ENCODE measurements at regions not wholly inside any gene's neighbourhood (a gene's known extent, or its start where the extent isn't known, plus 50 kb on each side); places are given as distances from the start of the nearest gene placed in this dataset.

DNA sequence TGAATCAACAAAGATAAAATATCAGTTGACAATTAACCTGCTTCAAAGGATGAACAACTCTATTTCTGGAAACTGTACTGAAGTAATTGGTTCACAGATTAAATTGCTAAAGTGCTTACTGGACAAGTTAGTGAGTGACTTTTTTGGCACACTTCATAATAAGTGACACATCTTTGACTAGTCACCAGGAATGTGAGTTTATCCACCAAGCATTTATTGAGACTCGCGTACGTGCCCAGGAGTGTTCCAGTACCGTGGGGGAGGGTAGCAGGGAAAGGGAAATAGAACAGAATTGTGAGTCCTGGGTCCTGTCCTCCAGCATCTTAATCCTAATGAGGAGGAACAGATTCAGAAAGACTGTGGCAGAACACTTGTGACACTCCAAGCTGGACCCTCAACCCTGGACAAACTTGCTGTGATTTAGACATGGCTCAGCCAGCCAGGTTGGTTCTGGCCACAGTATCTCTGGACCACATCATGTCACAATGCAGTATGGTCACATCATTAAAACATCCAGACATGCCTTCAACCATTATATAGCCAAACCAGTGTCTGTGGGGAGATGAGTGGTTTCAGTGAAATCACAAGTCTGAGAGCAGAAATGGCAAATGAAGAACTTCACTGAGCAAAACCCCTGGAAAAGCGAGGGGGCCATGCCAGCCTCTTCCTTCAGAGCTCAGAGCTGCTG, 623.1 kb downstream of the BNC2 start:
- no peak for DNase-seq

DNA sequence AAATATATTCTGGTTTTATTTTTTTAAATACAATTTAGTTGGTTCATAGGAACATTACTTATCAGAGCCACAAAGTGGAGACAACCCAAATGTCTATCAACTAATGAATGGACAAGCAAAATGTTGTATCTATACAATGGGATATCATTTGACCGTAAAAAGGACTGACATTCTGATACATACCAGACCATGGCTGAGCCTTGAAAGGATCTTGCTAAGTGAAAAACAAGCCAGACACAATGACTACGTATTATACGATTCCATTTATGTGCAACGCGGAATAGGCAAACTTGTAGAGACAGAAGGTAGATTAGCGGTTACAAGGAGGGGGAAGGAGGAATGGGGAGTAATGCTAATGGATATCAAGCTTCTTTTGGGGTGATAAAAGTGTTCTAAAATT, 621.6 kb downstream of the BNC2 start:
- no peak for DNase-seq

DNA sequence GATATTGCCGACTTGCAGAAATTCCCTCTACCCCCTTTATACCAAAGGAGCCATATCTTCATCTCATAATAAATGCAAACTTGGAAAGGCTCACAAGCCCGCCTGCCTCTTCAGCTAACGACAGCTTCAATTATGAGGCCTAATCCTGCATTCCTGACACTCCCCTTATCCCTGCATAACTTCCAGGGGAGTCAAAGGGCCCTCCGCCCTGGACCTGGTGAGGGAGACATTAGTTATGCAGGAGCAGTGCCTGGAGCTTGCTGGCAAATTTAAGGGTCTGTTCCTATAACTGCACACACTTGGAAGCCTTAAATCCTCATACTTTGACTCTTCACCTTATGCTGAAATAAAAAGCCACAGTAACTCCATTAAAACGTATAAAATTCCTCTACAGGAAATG, 617.9 kb downstream of the BNC2 start:
- DNase-seq, result no peak

DNA sequence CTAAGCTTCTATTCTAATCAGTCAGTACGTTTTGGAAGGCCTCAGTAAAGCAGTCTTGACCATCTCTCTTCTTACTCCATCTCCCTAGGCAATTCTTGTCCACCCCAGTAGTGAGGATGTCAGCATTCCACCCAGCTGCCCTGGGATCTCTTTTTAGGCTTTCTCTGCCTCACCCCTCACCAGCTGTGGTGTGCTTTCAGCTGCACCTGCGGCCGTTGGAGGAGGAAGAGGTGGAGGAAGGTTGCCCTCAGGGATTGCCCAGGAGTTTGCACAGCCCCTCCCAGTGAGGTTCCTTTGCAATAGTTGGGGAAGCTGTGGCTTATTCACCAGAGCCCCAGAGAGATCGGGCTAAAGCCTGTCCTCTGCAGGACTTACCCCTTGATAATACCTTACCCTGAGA, 615.8 kb downstream of the BNC2 start:
- DNase-seq, result no peak

DNA sequence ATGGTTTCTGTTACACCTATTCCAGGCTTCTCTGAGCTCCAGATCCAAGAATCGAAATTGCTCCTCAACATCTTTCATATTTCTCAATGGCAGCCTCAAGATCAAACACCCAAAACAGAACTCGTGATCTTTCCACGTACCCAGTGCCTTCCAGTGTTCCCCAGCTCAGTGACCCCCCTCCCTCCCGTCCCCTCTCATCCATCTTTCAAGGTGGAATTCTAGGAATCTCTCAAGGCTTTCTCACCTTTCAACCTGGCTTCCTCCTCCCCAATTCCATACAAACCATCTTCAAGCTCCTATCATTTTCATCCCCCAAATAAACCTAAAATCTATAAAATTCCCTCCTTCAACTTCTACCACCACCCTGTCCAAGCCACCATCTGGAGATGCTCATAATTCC, 615.3 kb downstream of the BNC2 start:
- no peak for DNase-seq

DNA sequence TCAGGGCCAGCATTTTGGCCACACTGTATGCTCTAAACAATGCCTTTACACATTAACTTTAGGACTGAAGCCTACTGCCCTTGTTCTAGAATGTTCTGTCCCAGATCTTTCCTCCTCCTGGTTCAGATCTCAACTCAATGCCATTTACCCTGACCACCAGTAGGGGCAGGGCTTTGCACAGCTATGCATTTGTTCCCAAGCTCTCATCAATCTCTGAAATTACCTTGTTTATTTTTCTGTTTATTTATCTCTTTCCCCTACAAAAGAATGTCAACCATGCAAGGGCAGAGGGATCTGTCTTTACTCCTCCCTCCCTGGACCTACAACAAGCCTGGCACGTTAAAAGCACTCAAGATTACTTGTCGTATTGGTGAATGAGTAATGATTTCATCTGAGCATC, 612.9 kb downstream of the BNC2 start:
- DNase-seq, result no peak

DNA sequence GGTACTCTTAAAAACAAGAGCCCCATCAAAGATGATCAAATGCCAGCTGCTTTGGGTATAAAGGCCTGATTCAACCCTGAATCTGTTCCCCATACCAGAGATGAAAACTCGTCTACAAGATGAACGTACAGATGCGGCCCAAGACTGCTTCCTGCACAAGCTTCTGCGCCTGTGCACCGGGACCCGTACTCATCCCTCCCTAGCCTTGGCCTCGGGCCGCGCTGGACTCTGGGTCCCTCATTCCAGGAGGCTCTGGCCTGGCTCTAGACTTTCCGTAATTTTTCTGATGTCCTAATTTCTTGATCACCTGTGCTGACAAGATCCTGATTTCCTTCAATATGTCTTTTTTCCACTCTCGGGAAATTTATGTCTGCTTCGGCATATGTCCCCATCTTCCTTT, 612.3 kb downstream of the BNC2 start:
- DNase-seq, result no peak

DNA sequence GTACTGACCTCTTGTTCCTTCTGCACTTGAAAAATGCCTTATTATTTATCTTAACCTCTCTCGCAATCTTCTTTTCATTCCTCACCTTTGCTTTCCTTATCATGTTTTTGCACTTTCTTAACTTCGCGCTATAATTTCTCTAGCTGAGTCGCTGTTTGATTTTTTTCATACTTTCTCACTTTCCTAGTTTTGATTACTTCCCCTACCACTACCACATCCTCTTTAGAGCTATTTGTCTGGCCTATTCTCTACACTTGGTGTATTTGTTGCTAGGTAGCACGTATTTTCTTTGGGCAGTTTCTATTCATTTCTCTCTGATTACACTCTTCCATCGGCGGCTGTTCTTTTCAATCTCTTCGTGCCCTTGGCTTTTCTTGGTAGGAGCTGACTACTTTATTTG, 611.8 kb downstream of the BNC2 start:
- DNase-seq, result no peak

DNA sequence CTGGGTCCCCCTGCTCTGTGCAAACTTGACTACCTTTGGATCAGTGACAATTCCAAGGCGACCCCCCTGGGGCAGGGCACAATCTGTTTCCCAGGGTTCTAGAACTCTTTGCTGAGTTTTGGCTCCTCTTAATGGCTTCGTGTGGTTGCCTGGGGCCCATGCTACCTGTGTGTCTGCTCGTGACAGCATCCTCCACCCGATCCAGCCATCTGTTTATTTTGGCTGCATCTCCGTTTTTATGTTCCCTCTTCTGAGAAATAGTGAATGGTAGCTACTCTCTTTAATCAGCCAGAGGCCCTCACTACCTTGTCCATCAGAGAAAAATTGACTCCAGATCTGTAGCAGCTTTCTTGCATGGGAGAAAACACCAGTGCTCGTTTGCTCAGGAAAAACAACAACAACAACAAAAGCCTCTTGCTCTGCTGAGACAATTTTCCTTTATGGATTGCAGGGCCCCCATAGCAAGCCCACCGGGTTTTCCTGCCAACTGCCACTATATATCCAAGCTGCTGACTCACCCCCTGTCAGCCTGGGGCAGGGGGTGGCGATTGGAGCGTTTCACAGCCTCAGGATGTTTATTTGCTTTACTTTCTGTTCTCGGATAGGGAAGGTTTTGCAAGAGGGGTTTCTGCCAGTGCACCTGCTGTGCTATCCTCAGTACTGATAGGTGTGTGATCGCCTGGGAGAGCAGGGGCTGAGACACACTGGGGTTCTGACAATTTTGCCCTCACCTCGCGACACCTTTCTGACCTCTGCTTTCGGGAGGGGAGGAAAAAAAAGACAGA, 607.8 kb downstream of the BNC2 start:
- peak; percentile 79 for DNase-seq

DNA sequence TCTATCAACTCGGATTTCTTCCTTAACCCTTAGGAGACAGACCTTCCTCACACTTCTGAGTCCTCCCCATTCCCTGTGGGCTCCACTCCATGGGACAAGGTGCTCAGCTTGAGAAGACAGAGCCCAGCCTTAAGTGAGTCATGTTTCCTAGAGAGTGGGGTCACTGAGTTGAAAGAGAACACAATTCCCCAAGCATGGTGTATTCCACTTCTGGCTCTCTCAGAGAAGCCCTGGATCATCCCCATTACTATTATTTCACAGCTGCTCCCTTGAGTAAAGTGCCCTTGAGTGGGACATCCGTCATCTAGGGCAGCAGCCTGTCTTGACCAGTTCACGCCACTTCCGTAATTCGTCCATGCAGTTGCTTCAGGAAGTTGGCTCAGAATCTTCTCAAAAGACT, 604.8 kb downstream of the BNC2 start:
- DNase-seq, result no peak

DNA sequence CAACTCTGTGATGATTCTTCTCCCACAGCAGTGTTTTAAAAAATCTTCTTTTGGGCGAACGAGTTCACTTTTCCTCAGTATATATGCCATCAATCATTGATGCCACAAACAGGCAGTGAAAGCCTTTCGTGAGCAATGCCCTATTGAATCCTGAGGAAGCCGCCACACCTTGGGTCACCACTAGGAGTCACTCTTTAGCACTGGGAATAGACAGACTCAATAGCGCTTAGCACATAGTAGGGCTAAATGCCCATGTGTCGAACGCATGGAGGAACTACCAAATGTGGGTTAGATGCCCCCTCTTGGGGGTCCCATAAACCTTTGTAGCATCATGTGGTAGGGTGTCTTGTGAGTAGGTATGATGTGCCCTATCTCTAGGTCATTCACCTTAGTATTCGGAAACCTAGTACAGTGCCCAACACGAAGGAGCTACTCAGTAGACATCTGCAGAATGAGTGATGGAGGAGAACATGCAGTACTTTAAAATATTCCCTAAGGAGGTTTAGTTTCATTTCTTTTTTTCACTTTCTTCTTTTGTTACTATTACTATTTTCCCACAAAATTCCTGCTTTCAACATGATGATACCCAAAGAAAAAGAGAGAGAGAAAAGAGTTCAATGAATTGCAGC, 603.7 kb downstream of the BNC2 start:
- DNase-seq, result no peak

DNA sequence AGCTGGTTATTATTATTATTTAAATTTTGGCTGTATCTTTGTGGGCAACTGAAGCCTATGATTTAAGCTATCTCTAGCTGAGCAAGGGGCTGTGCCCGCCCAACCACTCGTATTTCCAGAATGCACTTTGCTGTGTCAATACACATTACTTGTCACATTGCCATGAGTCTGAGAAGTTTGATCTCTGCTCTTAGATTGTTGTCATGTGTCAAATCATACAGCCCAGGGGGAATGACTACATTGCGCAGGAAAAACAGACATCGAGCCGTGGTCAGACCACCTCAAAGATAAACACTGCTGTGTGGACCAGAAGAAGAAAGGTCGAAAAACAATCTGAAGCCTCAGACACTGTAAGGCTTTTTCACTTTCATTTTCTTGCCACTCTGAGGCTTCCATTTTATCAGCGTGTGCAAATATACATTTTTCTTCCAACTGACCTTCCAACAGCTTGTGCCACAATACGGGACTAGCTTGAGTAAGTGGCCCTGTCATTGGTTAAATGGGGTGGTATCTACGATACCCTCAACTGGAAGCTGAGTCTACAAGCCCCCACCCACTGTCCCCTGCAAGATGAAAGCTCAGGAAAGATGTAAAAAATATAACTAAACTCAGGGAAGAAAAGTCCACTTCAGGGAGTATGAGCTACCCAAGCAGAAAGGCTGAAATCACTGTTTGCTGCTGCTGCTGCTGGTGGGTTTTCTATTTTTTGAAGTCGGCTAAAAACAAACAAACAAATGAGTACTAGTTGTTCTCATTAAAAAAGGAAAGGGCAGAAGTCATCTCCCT, 603.0 kb downstream of the BNC2 start:
- DNase-seq, result no peak

DNA sequence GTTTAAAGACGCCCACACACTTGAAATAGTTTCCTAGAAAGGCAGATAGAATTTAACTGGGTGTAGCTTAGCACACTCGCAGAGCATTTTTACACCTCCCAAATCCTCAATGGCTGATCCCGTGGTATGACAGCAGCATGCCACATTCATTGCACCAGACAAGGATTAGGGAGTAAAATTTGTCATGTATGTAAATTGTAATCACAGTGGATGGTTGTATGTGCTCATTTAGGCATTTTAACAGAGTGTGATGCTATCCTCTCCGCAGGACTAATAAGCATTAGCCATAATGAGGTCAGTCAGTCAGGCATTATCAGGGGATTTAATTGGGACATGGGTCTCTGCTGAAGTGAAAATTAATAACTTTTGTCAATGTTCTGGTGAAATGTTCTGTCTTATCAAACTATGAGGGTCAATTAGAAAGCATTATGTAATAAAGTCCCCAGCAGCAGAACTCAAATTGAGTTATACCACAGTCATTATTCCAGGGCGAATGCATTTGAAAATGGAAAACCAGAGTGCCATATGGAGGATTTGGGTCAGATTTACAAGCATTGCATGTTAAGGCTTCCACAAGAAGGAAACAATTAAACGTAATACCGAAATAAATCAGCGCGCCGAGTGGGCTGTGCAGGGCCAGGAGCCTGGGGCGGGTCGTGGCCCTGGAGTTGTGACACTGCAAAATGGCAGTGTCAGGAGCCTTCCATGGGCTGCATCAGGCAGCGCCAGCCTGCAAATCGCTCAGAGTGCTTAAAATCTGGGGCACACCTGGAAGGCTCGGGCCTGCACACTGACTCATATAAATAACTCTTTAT, 602.2 kb downstream of the BNC2 start:
- no peak for DNase-seq

DNA sequence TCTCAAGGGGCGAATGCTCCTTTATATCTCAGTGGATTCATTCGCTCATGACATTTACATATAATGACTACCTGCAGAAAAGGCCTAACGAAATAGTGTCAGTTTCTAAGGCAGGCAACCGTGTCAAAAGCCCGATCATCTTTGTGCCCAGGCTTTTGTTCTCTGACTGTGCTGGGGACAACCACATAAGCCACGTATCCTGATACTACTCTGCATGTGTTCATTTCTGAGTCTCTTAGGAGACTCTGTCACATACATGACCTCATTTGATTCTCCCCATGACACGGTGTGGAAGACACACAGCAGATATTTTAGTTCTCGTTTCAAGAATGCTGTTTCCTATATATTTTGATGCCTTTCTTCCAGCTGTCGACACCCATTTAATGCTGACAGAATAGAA, 598.5 kb downstream of the BNC2 start:
- DNase-seq, result no peak

DNA sequence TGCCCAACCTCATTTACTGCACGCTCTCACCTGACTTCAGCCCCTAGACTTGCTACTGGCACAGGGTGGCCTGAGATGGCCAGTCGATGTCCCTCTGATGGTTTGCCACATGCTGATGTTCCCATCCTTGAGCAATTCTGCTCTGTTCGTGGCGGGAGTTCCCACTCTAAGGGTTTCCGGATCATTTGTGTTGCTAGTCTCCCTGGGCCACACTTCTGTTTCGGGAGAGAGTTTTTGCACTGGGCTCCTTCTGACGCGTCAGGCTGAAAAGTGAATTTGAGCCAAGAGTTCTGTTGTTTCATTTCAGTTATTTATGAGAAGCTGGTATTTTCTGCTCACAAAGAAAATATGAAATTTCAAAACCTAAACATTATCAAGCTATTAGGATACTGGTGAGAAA, 597.7 kb downstream of the BNC2 start:
- DNase-seq, result no peak

DNA sequence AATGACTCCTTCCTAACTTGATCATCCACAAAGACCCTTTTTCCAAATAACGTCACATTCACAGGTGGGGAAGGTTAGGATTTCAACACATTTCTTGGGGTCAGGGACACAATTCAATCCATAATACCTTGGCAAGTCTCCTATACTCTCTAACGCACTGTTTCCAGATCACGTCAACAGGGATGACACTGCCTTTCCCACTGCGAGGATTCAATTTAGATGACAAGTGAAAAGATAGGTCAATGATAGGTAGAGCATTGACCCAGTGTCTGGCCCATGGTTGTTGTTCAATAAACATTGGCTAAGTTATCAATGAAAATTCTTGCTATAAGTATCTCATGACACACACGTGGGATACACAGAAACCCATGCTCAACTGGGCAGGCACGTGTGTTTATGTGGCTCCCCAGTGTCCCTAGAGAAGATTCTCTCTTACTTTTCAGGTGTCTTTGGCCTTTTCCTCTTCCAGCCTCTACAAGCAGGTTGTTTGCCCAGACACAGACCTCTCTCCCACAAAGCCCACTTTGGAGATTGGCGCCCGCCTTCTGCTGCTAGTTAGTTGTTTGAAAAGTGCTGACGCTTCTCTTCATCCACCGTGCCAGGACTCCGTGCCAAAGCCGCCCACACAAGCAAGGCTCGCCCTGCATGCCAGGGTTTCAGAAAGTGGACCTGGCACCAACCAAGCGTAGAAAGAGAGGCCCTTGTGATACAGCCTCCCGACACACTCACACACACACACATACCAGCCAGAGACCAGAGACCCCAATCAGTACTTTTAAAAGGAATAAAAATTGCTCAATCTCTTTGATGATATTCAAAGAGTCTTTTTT, 594.5 kb downstream of the BNC2 start:
- peak; percentile 78 for DNase-seq

DNA sequence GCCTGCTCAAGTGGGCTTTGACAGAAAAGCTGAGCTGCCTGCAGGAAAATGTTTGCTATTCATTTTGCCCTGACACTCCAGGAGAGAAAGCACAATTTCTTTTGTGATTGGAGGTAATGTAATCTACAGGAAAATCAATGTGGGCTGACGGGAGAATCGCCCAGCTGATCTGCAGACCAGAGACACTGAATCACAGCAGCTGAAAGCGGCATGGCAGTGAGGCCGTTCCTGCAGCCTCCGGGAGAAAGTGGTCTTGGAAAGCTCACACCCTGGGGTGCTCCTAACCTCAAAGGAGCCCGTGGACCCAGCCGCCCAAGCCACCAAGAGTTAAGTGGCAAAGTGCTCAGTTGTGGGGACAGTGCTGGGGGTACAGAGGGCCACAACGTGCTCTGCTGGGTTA, 593.6 kb downstream of the BNC2 start:
- no peak for DNase-seq

DNA sequence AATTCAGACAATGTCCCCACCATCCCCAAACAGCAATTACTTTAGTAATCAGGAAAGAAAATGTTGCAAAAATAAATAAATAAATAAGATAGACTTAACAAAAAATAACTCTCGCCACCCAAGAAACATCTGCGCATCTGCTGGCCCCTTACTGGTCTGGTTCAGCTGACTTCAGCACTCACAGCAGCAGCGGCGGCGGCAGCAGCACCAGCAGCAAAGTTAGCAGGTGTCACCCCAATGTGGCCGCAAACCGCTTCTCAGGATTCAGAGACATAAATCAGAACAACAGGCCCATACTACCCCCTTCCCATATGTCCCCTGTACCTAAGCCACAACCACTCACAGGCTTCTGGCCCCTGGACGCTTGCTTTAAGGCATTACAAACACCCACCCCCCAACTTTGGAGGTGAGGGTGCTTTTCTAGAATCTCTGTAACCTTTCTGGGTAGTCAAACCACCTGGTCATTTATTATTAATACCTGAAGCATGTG, 593.0 kb downstream of the BNC2 start:
- DNase-seq, result no peak

DNA sequence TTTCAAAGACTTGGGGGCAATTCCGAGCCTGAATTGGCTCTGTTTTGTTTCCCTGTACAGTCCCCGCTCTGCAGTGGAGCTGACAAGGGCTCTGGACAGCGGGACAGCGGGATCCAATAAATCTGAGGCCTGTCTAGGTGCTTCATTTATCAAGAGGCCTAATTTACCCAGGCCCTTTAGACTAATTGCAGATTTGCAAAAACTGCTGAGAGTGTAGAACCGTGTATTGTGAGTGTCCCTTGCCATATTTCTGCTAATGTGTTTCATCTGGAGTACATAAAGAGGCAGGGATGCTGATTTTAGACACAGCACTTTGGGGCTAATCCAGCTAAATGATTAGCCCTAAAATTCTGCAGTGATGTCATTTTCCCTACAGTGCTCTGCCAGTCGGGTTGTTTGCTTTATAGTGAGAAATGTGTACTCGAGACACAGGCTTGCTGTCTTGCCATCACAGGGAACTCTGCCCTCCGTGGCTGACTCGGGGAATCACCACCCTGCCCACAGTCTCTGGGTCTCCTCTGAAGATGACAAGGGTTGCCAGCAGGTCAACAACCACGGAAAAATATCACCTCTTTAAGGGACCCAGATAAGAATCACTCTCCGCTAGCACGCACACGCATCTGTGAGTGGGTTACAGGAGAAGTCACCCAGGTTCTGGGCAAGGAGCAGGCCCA, 592.0 kb downstream of the BNC2 start:
- DNase-seq, result no peak

DNA sequence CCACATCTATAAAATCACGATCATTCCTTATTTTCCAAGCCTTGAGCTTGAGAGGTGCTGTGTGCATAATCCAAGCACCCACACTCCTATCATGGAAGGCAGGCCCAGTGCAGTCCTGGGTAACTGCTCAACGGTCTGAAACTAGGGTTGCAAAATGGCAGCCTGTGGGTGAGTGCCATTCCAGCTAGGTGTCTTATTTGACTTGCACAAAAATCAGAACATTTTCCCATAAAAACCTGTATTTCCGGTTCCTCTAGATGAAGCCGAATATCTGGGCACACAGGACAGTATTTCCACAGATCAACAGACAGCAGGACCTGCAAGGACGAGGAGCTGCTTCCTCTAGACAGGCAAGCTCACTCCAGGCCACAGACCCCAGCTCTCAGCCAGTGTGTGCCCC, 588.8 kb downstream of the BNC2 start:
- no peak for DNase-seq

DNA sequence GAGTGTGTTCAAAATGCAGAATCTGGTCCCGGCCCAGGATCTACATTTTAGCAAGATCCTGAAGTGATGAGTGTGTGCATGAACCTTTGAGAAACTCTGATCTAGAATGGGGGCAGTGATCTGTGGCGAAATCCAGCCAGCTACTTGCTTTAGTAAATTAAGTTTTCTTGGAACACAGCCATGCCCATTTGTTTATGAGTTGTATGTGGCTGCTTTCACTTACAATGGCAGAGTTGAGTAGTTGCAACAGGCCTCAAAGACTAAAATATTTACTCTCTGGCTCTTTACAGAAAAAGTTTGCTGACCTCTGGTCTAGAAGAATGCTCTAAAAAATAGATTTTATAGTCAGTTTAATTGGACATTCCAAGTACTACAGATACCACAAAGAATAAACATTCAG, 588.3 kb downstream of the BNC2 start:
- DNase-seq, result no peak
